Lower leg skin (tissue), 4 donors: ENCODE measurements at regions not wholly inside any gene's neighbourhood (a gene's known extent, or its start where the extent isn't known, plus 50 kb on each side); places are given as distances from the start of the nearest gene placed in this dataset.

ENCODE experiments used
- DNase-seq, 2 donors: peaks; one replicate each; pipeline ENCODE4 v3.0.0-alpha.2; 2019; ENCODE audit warnings: low spot score in 2 of 2
- H3K4me3 ChIP-seq: fragments of 200-600 bp; sonication (generic); 2 replicates; pipeline ENCODE4 v1.5.1; 2017; ENCODE audit warnings: mild to moderate bottlenecking, low read depth; ENCODE audit not compliant: poor library complexity, severe bottlenecking
- CTCF ChIP-seq, 3 donors: fragments of 450-650 bp; IDR thresholded peaks; one replicate each; pipeline ENCODE4 v1.5.1; 2016; ENCODE audit warnings: antibody characterized with exemption in 3 of 3, mild to moderate bottlenecking in 3 of 3, moderate library complexity in 2 of 3
- POLR2A ChIP-seq, 2 donors: fragments of 450-650 bp; IDR thresholded peaks; one replicate each; pipeline ENCODE4 v1.6.1; 2016 to 2017; ENCODE audit warnings: antibody characterized with exemption in 2 of 2, mild to moderate bottlenecking in 1 of 2, moderate library complexity in 1 of 2
- WGBS, 2 donors: methylation state at CpG; one replicate each; pipeline ENCODE4 v1.1.5; 2018; 5-methylcytosine and 5-hydroxymethylcytosine counted together
- intact Hi-C: fragments of 100-400 bp; cut with DNase I; formaldehyde crosslinking; loops from one replicate; pipeline ENCODE4 v1.15.0; 2023; ENCODE audit warnings: low total_unique reads

GRCh38 chr6:115796061-115796460 lies 264.6 kb downstream of the FRK start:
- H3K4me3 ChIP-seq: no peak overlapping the region
- no peak for DNase-seq
- TF ChIP-seq POLR2A (IDR thresholded peaks at IDR 0.05) (no peak), CTCF (IDR thresholded peaks at IDR 0.05) (no peak)
- WGBS, 2 donors: 32 to 53% methylated on average over 2 of the region's 2 CpGs
- intact Hi-C loops: no loop called here

- no peak for TF ChIP-seq POLR2A (IDR thresholded peaks at IDR 0.05)
- no peak for TF ChIP-seq CTCF (IDR thresholded peaks at IDR 0.05)
- no peak overlapping the region for H3K4me3 ChIP-seq
- intact Hi-C loops: no loop called here
- WGBS, 2 donors: 53 to 58% methylated on average over 3 of the region's 3 CpGs
- DNase-seq: no peak
These were observed 277.2 kb downstream of the FRK start for GRCh38 chr6:115783402-115784061.

GRCh38 chr6:115782612-115783011 lies 278.1 kb downstream of the FRK start:
- 80 to 84% methylated on average over 3 of the region's 3 CpGs for WGBS, 2 donors
- no peak for DNase-seq
- TF ChIP-seq POLR2A (IDR thresholded peaks at IDR 0.05): no peak
- no peak for TF ChIP-seq CTCF (IDR thresholded peaks at IDR 0.05)
- intact Hi-C loops: no loop called here
- no peak overlapping the region for H3K4me3 ChIP-seq

- intact Hi-C loops: no loop called here
- WGBS, 2 donors: 34 to 50% methylated on average over 3 of the region's 3 CpGs
- no peak for DNase-seq
- TF ChIP-seq CTCF (IDR thresholded peaks at IDR 0.05) (no peak), POLR2A (IDR thresholded peaks at IDR 0.05) (no peak)
- no peak overlapping the region for H3K4me3 ChIP-seq
These were observed 286.9 kb downstream of the FRK start for GRCh38 chr6:115773741-115774140.

- 85 to 93% methylated on average over 5 to 7 of the region's 7 CpGs for WGBS, 2 donors
- TF ChIP-seq CTCF (IDR thresholded peaks at IDR 0.05) (no peak), POLR2A (IDR thresholded peaks at IDR 0.05) (no peak)
- intact Hi-C loops: no loop called here
- no peak for DNase-seq
- H3K4me3 ChIP-seq: no peak overlapping the region
These were observed 289.8 kb downstream of the FRK start for GRCh38 chr6:115770851-115771250.

GRCh38 chr6:115768500-115768899 lies 292.2 kb downstream of the FRK start:
- TF ChIP-seq POLR2A (IDR thresholded peaks at IDR 0.05): no peak
- TF ChIP-seq CTCF (IDR thresholded peaks at IDR 0.05): no peak
- intact Hi-C loops: no loop called here
- no peak overlapping the region for H3K4me3 ChIP-seq
- no peak for DNase-seq
